IMR-90 (cell line): ENCODE measurements at regions not wholly inside any gene's neighbourhood (a gene's known extent, or its start where the extent isn't known, plus 50 kb on each side); places are given as distances from the start of the nearest gene placed in this dataset.

ENCODE experiments used
- ATAC-seq: fragments of 200-7000 bp; cut with Tn5 transposase; 2 replicates; pipeline ENCODE4 v1.9.1; 2020; ENCODE audit warnings: low read depth, mild to moderate bottlenecking, moderate library complexity
- BruUV-seq: library from RNA; stranded (reverse); fragments of 400-500 nt; replicated peaks from 2 replicates; lab custom pipeline; 2021; lab: Mats Ljungman, UMichigan
- CTCF ChIA-PET: fragments of 300-600 bp; formaldehyde crosslinking; extraction: SDS; loops from one replicate; lab custom pipeline; 2021; ENCODE audit warnings: antibody characterized with exemption; lab: Yijun Ruan, JAX
- POLR2A ChIA-PET: fragments of 300-600 bp; sonication (Branson Sonifier 250); formaldehyde crosslinking; loops from one replicate; lab custom pipeline; 2022; ENCODE audit warnings: antibody characterized with exemption; ENCODE audit not compliant: unreplicated experiment; lab: Charles Lee
- DNase-seq: peaks from one replicate; pipeline ENCODE4 v3.0.0; 2013
- H2AFZ ChIP-seq: replicated peaks from 2 replicates; pipeline ENCODE3; 2013; ENCODE audit warnings: low read length, mild to moderate bottlenecking; ENCODE audit not compliant: poor library complexity
- H2AK5ac ChIP-seq: 2 replicates; pipeline ENCODE4 v1.6.1; 2013; ENCODE audit warnings: low read depth, low read length, inconsistent platforms
- H2AK9ac ChIP-seq: replicated peaks from 2 replicates; pipeline ENCODE3; 2013; ENCODE audit warnings: mild to moderate bottlenecking, low read depth, low read length, moderate library complexity; ENCODE audit not compliant: poor library complexity
- H2BK120ac ChIP-seq: 2 replicates; pipeline ENCODE4 v1.6.1; 2013; ENCODE audit warnings: low read depth, low read length, inconsistent platforms
- H2BK15ac ChIP-seq: 3 replicates; pipeline ENCODE4 v1.6.1; 2013; ENCODE audit warnings: low read depth, low read length, inconsistent platforms
- H2BK20ac ChIP-seq: 2 replicates; pipeline ENCODE4 v1.6.1; 2013; ENCODE audit warnings: low read depth, mild to moderate bottlenecking, inconsistent platforms, low read length, moderate library complexity
- H2BK5ac ChIP-seq: 2 replicates; pipeline ENCODE4 v1.6.1; 2013; ENCODE audit warnings: mild to moderate bottlenecking, low read depth, low read length, inconsistent platforms; ENCODE audit not compliant: poor library complexity, severe bottlenecking
- H3K14ac ChIP-seq: replicated peaks from 2 replicates; pipeline ENCODE4 v1.6.1; 2013; ENCODE audit warnings: low read depth, low read length, inconsistent platforms
- H3K18ac ChIP-seq: 2 replicates; pipeline ENCODE4 v1.6.1; 2013; ENCODE audit warnings: low read depth, low read length, control low read depth
- H3K23ac ChIP-seq: 2 replicates; pipeline ENCODE4 v1.6.1; 2013; ENCODE audit warnings: low read depth, low read length, inconsistent platforms
- H3K27ac ChIP-seq: 2 replicates; pipeline ENCODE4 v1.5.1; 2013; ENCODE audit warnings: mild to moderate bottlenecking, control low read depth, low read length; ENCODE audit not compliant: insufficient read depth
- H3K27me3 ChIP-seq: 2 replicates; pipeline ENCODE4 v1.6.1; 2013; ENCODE audit warnings: low read length; ENCODE audit not compliant: control insufficient read depth, insufficient read depth
- H3K36me3 ChIP-seq: 2 replicates; pipeline ENCODE4 v1.6.1; 2013; ENCODE audit warnings: low read length, mixed read lengths; ENCODE audit not compliant: control insufficient read depth, insufficient read depth
- H3K4ac ChIP-seq: 2 replicates; pipeline ENCODE4 v1.6.1; 2013; ENCODE audit warnings: low read depth, low read length, inconsistent platforms
- H3K4me1 ChIP-seq: 2 replicates; pipeline ENCODE4 v1.6.1; 2013; ENCODE audit warnings: low read length, mixed read lengths; ENCODE audit not compliant: control insufficient read depth, insufficient read depth
- H3K4me2 ChIP-seq: 2 replicates; pipeline ENCODE4 v1.6.1; 2013; ENCODE audit warnings: low read depth, mild to moderate bottlenecking, control low read depth, low read length, moderate library complexity
- H3K4me3 ChIP-seq: 2 replicates; pipeline ENCODE4 v1.5.1; 2013; ENCODE audit warnings: low read depth, mild to moderate bottlenecking, control low read depth, low read length, moderate library complexity; ENCODE audit not compliant: insufficient read depth
- H3K56ac ChIP-seq: 2 replicates; pipeline ENCODE4 v1.6.1; 2013; ENCODE audit warnings: low read length, inconsistent platforms; ENCODE audit not compliant: insufficient read depth; ENCODE audit errors: extremely low read depth
- H3K79me1 ChIP-seq, 2 experiments: 2 replicates each; pipeline ENCODE4 v1.6.1; 2013; ENCODE audit warnings: low read length in 2 of 2, inconsistent platforms in 1 of 2, low read depth in 1 of 2
- H3K9ac ChIP-seq: 2 replicates; pipeline ENCODE4 v1.6.1; 2013; ENCODE audit warnings: low read depth, low read length, control low read depth
- H3K9me1 ChIP-seq: 2 replicates; pipeline ENCODE4 v1.6.1; 2013; ENCODE audit warnings: low read length, inconsistent platforms; ENCODE audit not compliant: insufficient read depth
- H3K9me3 ChIP-seq: 2 replicates; pipeline ENCODE4 v1.6.1; 2013; ENCODE audit warnings: low read length; ENCODE audit not compliant: control insufficient read depth, insufficient read depth
- H4K20me1 ChIP-seq: 2 replicates; pipeline ENCODE4 v1.6.1; 2013; ENCODE audit warnings: low read length, inconsistent platforms; ENCODE audit not compliant: insufficient read depth
- H4K5ac ChIP-seq: 2 replicates; pipeline ENCODE4 v1.6.1; 2013; ENCODE audit warnings: mild to moderate bottlenecking, low read depth, low read length, control low read depth
- H4K8ac ChIP-seq, 2 experiments: 2 replicates each; pipeline ENCODE4 v1.6.1; 2013; ENCODE audit warnings: low read depth in 2 of 2, low read length in 2 of 2, control low read depth in 1 of 2, inconsistent platforms in 1 of 2
- H4K91ac ChIP-seq: 2 replicates; pipeline ENCODE4 v1.6.1; 2013; ENCODE audit warnings: low read depth, low read length, inconsistent platforms; ENCODE audit not compliant: insufficient read depth
- MAFK ChIP-seq: IDR thresholded peaks from 2 replicates; pipeline ENCODE4 v1.6.1; 2012; ENCODE audit warnings: low read depth, low read length, improper control_type of control experiment
- SMC3 ChIP-seq: fragments of 150-350 bp; IDR thresholded peaks from 2 replicates; pipeline ENCODE4 v1.6.1; 2016; ENCODE audit warnings: low read depth, mild to moderate bottlenecking, antibody characterized with exemption, low read length, moderate library complexity
- WGBS, 2 experiments: methylation state at CpG; one replicate each; pipeline versions ENCODE4 v1.1.5 to v1.1.7; 2013; ENCODE audit warnings: missing lambda C conversion rate in 2 of 2; ENCODE audit not compliant: insufficient read length in 1 of 2; ENCODE audit errors: extremely low coverage in 2 of 2; 5-methylcytosine and 5-hydroxymethylcytosine counted together
- dilution Hi-C: fragments of 300-500 bp; cut with HindIII; formaldehyde crosslinking; loops from one replicate; pipeline ENCODE4 v1.14.3; 2018; ENCODE audit warnings: low sequenced_read_pairs; ENCODE audit not compliant: unreplicated experiment
- in situ Hi-C: fragments of 300-500 bp; cut with MboI; formaldehyde crosslinking; loops from 3 replicates; pipeline ENCODE4 v1.14.3; 2019; ENCODE audit warnings: low sequenced_read_pairs, inconsistent platforms, mixed read lengths
- intact Hi-C: fragments of 100-400 bp; cut with micrococcal nuclease; formaldehyde crosslinking; loops from 2 replicates; pipeline ENCODE4 v1.10.0; 2022

DNA sequence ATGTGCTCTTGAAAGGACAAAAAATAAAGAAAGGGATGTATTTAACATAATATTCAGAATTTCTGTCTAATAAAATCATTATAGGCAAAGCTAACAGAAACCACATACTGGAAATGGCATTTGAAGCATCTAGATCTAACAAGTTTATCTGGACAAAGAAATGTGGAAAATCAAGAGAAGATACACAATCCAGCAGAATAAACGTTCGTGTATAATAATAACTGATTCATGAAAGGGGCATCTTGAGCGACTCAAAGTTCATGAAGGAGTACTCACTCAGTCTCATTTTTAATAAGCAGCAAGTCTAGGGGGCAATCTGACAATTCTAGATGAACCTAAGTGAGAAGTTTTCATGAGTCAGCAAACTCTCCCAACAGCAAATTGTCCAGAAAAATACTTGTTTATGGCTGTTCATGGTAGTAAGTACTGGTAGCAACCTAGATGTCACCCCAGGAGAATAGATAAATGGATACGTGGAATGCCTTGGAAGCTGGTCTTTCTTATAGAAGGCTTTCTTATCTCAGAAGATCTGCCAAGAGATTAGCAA, 541.8 kb downstream of the INHBA start:
- CTCF ChIA-PET = no interaction called here
- no peaks in the 10 kb centered on the region for H3K79me1 ChIP-seq
- WGBS, 2 experiments = no CpG with 5 or more reads among the region's 4 CpGs
- no peak overlapping the region for H2BK120ac ChIP-seq
- no peak overlapping the region for H2AK5ac ChIP-seq
- POLR2A ChIA-PET = no interaction called here
- H2BK15ac ChIP-seq = no peak overlapping the region
- peak; percentile 92 for TF ChIP-seq MAFK
- TF ChIP-seq SMC3 = no peak
- no peak overlapping the region for H3K27ac ChIP-seq
- H3K4ac ChIP-seq = no peak overlapping the region
- no peak overlapping the region for H4K5ac ChIP-seq
- no peak overlapping the region; the same call in 1 of the 2 replicates for H2BK20ac ChIP-seq
- in situ Hi-C loops (no loop called here), intact Hi-C loops (no loop called here), dilution Hi-C loops (no loop called here)
- no peak overlapping the region for H2AFZ ChIP-seq
- H3K9me1 ChIP-seq = no peaks in the 10 kb centered on the region
- no peak overlapping the region for H4K91ac ChIP-seq
- H3K9ac ChIP-seq = no peak overlapping the region
- no peak overlapping the region for H3K18ac ChIP-seq
- H2AK9ac ChIP-seq = no peak overlapping the region
- no peak overlapping the region for H3K56ac ChIP-seq
- DNase-seq (no peak), ATAC-seq (no peak)
- H4K8ac ChIP-seq = no peak overlapping the region
- H3K23ac ChIP-seq = no peak overlapping the region
- H3K4me2 ChIP-seq = no peak overlapping the region
- H3K9me3 ChIP-seq = no peaks in the 10 kb centered on the region
- peaks cover 6% of the 10 kb centered on the region for H3K4me1 ChIP-seq
- H3K14ac ChIP-seq = no peak overlapping the region
- no peak overlapping the region for H3K4me3 ChIP-seq
- no peaks in the 10 kb centered on the region for H3K27me3 ChIP-seq
- peak overlapping the region; percentile 14 for H2BK5ac ChIP-seq
- no peaks in the 10 kb centered on the region for H3K36me3 ChIP-seq
- BruUV-seq = no TSS peak
- H4K20me1 ChIP-seq = no peaks in the 10 kb centered on the region
